Stimulated activated CD4-positive, alpha-beta T cell treated with anti-CD3 and anti-CD28 coated beads, TNF-alpha, amount 100 ng/mL, for 1 hour (primary cell): ENCODE measurements at regions not wholly inside any gene's neighbourhood (a gene's known extent, or its start where the extent isn't known, plus 50 kb on each side); places are given as distances from the start of the nearest gene placed in this dataset.
"Not testable (repeated sequence)": the region's sequence is repeated elsewhere in the genome, so short reads cannot be mapped to it uniquely, and the experiment has no call there.

Experiments used
- DNase-seq, 3 donors: peaks; one replicate each; pipeline ENCODE4 v3.0.0-alpha.2; 2020; ENCODE audit warnings: low read depth in 3 of 3, low spot score in 1 of 3

DNA sequence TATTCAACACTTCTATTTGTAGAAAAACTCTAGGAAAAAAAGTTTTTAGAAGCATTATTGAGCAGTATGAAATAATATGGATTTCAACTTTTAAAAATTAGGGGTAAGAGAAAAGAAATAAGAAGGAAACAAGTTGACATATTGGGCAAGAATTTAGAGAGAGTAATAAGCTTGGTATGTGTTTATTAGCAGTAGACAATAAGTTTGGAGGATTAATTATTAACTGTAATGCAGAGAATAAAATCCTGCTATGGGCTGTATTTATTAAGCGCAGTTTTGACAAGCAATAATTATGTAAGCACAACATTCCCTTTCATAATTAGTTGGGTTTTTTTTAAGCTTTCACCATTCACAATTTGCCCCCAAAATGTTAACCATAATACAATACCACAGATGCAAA, 162.7 kb upstream of the SLC7A11 start:
- DNase-seq: no peak

GRCh38 chr4:138404251-138404650, 162.1 kb upstream of the SLC7A11 start:
- no peak for DNase-seq

- DNase-seq: no peak
Measured at GRCh38 chr4:138401334-138401733, 159.2 kb upstream of the SLC7A11 start.

DNA sequence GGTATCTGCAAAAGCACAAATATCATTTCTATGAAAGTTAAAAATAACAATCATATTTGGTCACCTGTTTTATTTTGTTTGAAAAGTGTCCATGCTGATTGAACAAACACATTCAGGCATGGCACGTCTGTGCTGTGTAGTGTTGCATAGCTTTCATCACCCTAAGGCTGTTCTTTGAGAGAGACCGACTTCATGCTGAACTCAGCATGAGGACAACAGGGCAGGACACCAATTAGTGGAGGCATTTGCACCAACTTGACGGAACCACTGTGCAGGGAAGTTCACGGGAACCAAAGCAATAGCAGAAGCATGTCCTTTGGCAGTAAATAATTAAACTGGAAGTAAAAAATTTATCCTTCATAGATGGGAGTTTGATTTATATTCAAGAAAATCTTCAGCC, 158.4 kb upstream of the SLC7A11 start:
- DNase-seq: no peak

- DNase-seq: no peak
Measured at GRCh38 chr4:138400066-138400465, 157.9 kb upstream of the SLC7A11 start.

DNA sequence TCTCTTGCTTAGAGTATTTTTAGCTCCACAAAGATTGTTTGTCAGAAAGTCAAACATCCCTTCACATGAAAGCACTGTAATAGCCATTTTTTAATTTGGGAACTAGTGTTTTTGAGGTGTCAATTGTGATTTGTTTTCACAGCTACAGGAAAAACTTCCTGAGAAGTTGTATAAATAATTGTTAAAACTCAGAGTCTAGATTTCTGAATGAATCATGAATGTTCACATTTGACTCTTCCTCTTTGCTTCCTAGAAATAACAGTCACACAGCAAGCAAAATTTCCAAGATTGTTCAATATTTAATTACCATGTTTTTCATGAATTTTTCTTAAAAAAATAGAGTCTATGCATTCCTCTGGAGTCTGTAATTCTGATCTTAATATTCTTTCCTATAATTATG, 156.9 kb upstream of the SLC7A11 start:
- DNase-seq: no peak

DNA sequence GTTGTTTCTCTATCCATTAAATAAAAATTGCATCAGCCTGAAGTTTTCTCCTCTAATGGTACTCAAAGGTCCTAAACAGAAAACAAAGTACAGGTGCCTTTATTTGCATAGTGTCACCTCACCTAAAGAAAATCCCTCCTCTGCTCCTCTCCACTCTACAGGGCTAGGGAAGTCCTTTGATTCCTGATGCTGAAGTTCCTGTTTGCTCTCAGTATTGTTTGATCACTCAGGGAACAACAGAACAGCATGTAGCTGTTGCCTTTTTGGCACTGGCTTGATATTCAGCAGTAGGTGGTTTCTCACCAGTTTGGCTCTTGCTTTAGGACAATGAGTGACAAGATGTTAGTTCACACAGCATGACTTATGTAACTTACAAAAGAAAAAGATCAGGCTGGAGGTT, 156.2 kb upstream of the SLC7A11 start:
- DNase-seq: no peak

- no peak for DNase-seq
Measured at GRCh38 chr4:138393886-138394610, 151.9 kb upstream of the SLC7A11 start.

DNA sequence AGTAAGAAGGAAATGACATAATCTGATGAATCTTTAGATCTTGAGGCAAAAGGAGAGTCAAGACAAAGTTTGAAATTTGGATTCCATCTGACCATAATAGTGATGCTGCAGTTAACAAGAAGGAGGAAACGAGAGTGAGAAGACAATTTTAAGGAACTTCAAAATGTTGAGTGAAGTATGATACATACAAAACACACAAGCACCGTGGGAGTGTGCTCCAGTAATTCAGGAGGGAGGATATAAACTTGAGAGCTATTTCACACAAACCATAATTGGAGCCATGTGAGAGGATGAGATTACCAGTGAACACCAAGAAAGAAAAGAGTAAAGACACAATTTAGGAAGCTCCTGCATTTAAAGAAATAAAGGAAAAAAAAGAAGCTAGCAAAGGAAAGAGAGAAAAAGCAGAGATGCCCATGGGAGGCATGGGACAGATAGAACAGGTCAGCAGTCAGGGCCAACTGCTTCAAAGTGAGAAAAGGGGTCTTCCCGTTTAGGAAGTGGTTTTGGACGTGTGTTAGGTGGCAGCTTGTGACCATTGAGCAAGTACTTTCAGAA, 150.7 kb upstream of the SLC7A11 start:
- no peak for DNase-seq

GRCh38 chr4:138389976-138390685, 148.0 kb upstream of the SLC7A11 start:
- DNase-seq: no peak

DNA sequence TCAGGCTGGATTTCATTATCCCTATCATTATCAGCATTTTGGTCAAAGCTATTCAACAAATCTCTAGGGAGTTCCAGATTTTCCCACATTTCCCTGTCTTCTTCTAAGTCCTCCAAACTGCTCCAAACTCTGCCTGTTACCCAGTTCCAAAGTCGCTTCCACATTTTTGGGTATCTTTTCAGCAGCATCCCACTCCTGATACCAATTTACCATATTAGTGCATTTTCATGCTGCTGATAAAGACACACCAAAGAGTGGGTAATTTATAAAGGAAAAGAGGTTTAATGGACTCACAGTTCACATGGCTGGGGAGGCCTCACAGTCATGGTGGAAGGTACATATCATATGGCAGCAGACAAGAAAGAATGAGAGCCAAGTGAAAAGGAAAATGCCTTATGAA, 132.8 kb upstream of the SLC7A11 start:
- DNase-seq: no peak

DNA sequence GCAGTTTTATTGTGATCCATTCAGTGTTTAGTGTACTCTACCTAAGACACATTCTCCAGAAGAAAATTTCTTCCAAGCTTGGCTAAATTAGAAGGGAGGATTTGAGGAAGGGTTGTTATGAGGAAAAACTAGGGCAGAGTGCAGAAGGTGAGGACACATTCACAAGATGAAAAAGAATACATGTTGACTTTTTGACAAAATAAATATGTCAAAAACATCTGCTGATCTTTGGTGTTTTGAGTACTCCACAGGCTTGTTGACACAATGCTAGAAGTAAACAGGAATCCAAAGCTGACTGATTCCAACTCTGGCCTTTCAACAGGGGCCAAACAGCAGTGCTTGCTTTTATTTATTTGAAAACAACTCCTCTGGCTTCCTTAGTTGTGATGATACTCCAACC, 125.8 kb upstream of the SLC7A11 start:
- DNase-seq: no peak

DNA sequence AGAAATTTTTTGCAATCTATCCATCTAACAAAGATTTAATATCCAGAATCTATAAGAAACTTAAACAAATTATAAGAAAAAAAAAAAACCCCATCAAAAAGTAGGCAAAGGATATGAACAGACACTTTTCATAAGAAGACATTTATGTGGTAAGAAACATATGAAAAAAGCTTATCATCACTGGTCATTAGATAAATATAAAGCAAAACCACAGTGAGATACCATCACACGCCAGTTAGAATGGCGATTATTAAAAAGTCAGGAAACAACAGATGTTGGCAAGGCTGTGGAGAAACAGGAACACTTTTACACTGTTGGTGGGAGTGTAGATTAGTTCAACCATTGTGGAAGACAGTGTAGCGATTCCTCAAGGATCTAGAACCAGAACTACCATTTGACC, 110.3 kb upstream of the SLC7A11 start:
- DNase-seq: not testable (repeated sequence)

GRCh38 chr4:138348055-138348454, 105.9 kb upstream of the SLC7A11 start:
- DNase-seq: no peak

DNA sequence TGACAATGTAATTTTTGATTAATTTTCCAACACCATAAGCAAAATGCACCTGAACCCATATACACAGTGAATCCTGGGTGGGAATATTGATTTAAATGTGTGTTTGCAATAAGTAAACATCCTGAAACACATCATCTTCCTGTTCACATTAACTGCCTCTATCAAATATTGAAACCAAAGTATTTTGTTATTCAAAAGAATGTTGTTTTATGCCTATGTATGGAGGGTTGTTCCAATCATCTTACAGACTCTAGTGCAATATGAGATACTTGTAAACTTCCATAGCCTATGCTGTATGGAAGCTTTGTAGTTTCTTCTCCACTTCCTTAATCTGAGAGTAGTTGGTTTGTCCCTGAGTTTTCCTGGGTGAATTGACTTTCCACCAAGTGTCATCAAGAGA, 105.4 kb upstream of the SLC7A11 start:
- no peak for DNase-seq

DNA sequence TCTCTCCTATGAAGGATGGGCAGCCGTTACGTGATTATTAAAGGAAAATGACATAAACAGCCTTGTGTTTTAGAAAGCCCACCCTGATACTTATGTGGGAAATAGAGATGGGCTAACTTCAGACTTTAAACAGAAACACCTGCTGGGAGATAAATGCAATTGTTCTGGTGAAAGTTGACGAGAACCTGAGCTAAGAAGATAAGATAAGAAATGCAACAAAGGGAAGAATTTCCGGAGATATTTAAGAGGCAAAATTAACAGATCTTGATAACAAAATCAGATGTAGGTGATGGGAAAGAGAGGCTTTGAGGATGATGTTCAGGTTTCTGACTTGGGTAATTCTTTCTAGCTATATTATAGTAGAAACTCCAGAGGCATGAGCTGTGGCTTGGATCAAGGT, 102.7 kb upstream of the SLC7A11 start:
- no peak for DNase-seq

GRCh38 chr4:138344054-138344453, 101.9 kb upstream of the SLC7A11 start:
- DNase-seq: no peak

DNA sequence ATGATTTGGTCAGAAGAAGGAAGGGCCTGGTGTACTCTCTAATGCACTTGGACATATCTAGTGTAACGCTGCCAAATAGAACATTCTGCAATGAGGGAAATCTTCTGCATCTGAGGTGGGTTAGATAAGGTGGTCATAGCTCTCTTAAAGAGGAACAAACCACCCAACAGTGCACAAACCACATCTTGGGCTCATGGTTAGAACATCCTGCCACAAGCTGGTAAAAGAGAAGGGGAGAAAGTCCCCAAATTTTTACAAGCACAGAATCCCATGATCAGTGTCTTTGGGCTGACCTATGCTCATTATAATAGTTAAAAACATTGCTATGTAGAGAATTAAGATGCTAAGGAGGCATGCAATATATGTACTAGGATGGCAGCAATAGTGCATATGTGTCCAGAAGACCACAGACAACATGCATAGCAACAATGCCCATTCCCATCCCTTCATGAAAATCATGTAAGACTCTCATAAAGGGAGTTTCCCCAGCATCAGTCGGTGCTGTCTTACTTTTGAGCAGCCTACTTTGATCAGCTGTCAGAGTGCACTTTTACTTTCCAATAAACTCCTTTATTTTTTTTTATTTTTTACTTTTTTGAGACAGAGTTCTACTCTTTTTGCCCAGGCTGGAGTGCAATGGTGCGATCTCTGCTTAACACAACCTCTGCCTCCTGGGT, 99.7 kb upstream of the SLC7A11 start:
- DNase-seq: no peak

- no peak for DNase-seq
Measured at GRCh38 chr4:138338840-138339239, 96.7 kb upstream of the SLC7A11 start.

GRCh38 chr4:138338222-138338621, 96.1 kb upstream of the SLC7A11 start:
- not testable (repeated sequence) for DNase-seq

GRCh38 chr4:138334346-138335016, 92.3 kb upstream of the SLC7A11 start:
- DNase-seq: no peak
